ENCODE measurements at regions not wholly inside any gene's neighbourhood (a gene's known extent, or its start where the extent isn't known, plus 50 kb on each side); places are given as distances from the start of the nearest gene placed in this dataset.

DNA sequence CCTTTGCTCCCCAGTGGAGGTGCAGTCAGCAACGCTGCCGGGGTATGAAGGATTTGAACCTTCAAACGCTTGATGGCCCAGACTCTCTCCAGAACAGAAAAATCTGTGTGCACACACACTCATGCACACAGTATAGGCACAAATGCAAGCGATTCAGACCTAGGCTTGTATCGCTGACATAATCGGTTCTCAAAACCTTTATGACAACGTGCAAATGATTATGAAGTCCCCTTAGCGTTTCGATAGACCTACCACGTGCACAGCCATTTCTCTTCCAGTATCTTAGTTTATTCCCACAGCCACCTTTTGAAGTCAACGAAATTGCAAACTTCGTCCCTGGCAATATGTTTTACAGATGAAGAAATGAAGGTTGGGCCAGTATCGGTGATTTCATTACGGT is 138.9 kb upstream of the MYCN start:
- Histone ChIP-seq H3K4me1 (ENCODE audit: control insufficient read depth, insufficient read depth, low read length) (no peaks in the 10 kb centered on the region), H3K36me3 (ENCODE audit: control insufficient read depth in 2 of 2, insufficient read depth in 1 of 2, low read length in 2 of 2) (no peaks in the 10 kb centered on the region), H3K9me3 (ENCODE audit: control insufficient read depth, insufficient read depth, low read depth, low read length) (no peaks in the 10 kb centered on the region), H3K27ac (ENCODE audit: extremely low read depth, low read depth, low read length) (no peak overlapping the region), H3K4me3 (ENCODE audit: low read depth, low read length) (no peak overlapping the region)
- TF ChIP-seq ZNF843 (tag by site-specific recombination; IDR thresholded peaks at IDR 0.05) (no peak), ZNF335 (tag by site-specific recombination; conservative IDR thresholded peaks at IDR 0.05) (no peak), ZNF791 (tag by site-specific recombination; IDR thresholded peaks at IDR 0.05) (no peak), ZBTB7A (tag by site-specific recombination; IDR thresholded peaks at IDR 0.05; ENCODE audit: low read depth) (no peak), ZNF423 (tag by site-specific recombination; IDR thresholded peaks at IDR 0.05) (no peak), ZNF48 (tag by site-specific recombination; IDR thresholded peaks at IDR 0.05) (no peak), ZNF311 (tag by site-specific recombination; IDR thresholded peaks at IDR 0.05; ENCODE audit: borderline replicate concordance) (no peak), ZNF133 (tag by site-specific recombination; IDR thresholded peaks at IDR 0.05) (no peak)
- TF ChIP-seq, protein P1, sequence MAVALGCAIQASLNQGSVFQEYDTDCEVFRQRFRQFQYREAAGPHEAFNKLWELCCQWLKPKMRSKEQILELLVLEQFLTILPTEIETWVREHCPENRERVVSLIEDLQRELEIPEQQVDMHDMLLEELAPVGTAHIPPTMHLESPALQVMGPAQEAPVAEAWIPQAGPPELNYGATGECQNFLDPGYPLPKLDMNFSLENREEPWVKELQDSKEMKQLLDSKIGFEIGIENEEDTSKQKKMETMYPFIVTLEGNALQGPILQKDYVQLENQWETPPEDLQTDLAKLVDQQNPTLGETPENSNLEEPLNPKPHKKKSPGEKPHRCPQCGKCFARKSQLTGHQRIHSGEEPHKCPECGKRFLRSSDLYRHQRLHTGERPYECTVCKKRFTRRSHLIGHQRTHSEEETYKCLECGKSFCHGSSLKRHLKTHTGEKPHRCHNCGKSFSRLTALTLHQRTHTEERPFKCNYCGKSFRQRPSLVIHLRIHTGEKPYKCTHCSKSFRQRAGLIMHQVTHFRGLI (tag by site-specific recombination; IDR thresholded peaks at IDR 0.05): no peak
- ChIA-PET POLR2A (no interaction called here), CTCF (no interaction called here)

DNA sequence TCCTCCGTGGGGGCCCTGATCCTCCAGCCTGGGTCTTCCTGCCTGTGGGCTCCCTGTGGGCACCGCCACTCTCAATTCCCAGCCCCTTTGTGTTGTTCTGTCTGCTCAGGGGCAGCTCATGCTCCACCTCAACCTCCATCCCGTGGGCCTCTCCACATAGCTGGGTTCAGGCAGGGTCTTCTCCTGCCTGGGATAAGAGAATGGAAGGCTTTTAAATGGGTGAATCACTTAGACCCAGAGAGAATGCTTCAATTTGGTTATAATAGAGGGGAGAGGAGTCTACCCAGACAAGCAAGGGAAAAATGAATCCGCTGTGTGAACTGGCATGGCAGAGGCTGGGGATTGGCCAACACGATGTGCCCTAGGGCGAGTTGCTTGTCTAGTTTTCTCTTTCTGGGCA is 138.4 kb upstream of the MYCN start:
- Histone ChIP-seq H3K9me3 (ENCODE audit: control insufficient read depth, insufficient read depth, low read depth, low read length) (no peaks in the 10 kb centered on the region), H3K27ac (ENCODE audit: extremely low read depth, low read depth, low read length) (no peak overlapping the region), H3K36me3 (ENCODE audit: control insufficient read depth in 2 of 2, insufficient read depth in 1 of 2, low read length in 2 of 2) (no peaks in the 10 kb centered on the region), H3K4me3 (ENCODE audit: low read depth, low read length) (no peak overlapping the region), H3K4me1 (ENCODE audit: control insufficient read depth, insufficient read depth, low read length) (no peaks in the 10 kb centered on the region)
- no peak for TF ChIP-seq ZFP69B (tag by site-specific recombination; IDR thresholded peaks at IDR 0.05)
- no peak for TF ChIP-seq ZNF394 (tag by site-specific recombination; IDR thresholded peaks at IDR 0.05; ENCODE audit: borderline replicate concordance)
- no peak for TF ChIP-seq ZNF174 (tag by site-specific recombination; IDR thresholded peaks at IDR 0.05)
- TF ChIP-seq, protein P2, sequence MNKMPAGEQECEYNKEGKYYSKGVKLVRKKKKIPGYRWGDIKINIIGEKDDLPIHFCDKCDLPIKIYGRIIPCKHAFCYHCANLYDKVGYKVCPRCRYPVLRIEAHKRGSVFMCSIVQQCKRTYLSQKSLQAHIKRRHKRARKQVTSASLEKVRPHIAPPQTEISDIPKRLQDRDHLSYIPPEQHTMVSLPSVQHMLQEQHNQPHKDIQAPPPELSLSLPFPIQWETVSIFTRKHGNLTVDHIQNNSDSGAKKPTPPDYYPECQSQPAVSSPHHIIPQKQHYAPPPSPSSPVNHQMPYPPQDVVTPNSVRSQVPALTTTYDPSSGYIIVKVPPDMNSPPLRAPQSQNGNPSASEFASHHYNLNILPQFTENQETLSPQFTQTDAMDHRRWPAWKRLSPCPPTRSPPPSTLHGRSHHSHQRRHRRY (tag by site-specific recombination; IDR thresholded peaks at IDR 0.05): no peak
- TF ChIP-seq ZNF514 (tag by site-specific recombination; IDR thresholded peaks at IDR 0.05): no peak
- TF ChIP-seq ZNF23 (tag by site-specific recombination; IDR thresholded peaks at IDR 0.05; ENCODE audit: borderline replicate concordance): no peak
- no peak for TF ChIP-seq ZNF843 (tag by site-specific recombination; IDR thresholded peaks at IDR 0.05)
- TF ChIP-seq IKZF3 (tag by site-specific recombination; IDR thresholded peaks at IDR 0.05): no peak
- no peak for TF ChIP-seq ZNF529 (tag by site-specific recombination; IDR thresholded peaks at IDR 0.05; ENCODE audit: insufficient replicate concordance)
- TF ChIP-seq, protein P3, sequence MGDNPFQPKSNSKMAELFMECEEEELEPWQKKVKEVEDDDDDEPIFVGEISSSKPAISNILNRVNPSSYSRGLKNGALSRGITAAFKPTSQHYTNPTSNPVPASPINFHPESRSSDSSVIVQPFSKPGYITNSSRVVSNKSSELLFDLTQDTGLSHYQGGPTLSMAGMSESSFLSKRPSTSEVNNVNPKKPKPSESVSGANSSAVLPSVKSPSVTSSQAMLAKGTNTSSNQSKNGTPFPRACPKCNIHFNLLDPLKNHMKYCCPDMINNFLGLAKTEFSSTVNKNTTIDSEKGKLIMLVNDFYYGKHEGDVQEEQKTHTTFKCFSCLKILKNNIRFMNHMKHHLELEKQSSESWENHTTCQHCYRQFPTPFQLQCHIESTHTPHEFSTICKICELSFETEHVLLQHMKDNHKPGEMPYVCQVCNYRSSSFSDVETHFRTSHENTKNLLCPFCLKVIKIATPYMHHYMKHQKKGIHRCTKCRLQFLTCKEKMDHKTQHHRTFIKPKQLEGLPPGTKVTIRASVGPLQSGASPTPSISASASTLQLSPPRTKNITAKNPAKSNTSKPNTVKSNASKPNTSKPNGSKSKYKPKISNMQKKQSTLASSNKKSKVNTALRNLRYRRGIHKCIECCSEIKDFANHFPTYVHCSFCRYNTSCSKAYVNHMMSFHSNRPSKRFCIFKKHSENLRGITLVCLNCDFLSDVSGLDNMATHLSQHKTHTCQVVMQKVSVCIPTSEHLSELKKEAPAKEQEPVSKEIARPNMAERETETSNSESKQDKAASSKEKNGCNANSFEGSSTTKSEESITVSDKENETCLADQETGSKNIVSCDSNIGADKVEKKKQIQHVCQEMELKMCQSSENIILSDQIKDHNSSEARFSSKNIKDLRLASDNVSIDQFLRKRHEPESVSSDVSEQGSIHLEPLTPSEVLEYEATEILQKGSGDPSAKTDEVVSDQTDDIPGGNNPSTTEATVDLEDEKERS (tag by site-specific recombination; IDR thresholded peaks at IDR 0.05): no peak
- ChIA-PET CTCF (no interaction called here), POLR2A (no interaction called here)
